GM13976 (cell line): ENCODE measurements at regions not wholly inside any gene's neighbourhood (a gene's known extent, or its start where the extent isn't known, plus 50 kb on each side); places are given as distances from the start of the nearest gene placed in this dataset.

Source experiments
- DNase-seq: peaks from one replicate; pipeline ENCODE4 v3.0.0; 2012; ENCODE audit warnings: low spot score
- CTCF ChIP-seq: IDR thresholded peaks from 2 replicates; pipeline ENCODE4 v1.5.1; 2012; ENCODE audit warnings: borderline replicate concordance, mild to moderate bottlenecking; ENCODE audit not compliant: insufficient read depth; ENCODE audit errors: extremely low read depth, missing control alignments, control extremely low read depth
- in situ Hi-C: fragments of 300-500 bp; cut with MboI; formaldehyde crosslinking; loops from one replicate; pipeline ENCODE4 v1.12.0; 2022; ENCODE audit warnings: low sequenced_read_pairs, mixed read lengths, inconsistent platforms; ENCODE audit not compliant: unreplicated experiment

GRCh38 chr7:15889507-15889906 lies 203.0 kb upstream of the MEOX2 start:
- no peak for TF ChIP-seq CTCF
- in situ Hi-C loops: no loop called here
- DNase-seq: no peak

- in situ Hi-C loops: no loop called here
- no peak for DNase-seq
- TF ChIP-seq CTCF: no peak
Measured at GRCh38 chr7:15888090-15888489, 201.6 kb upstream of the MEOX2 start.

GRCh38 chr7:15886626-15887025 lies 200.1 kb upstream of the MEOX2 start:
- in situ Hi-C loops: no loop called here
- TF ChIP-seq CTCF: no peak
- no peak for DNase-seq

GRCh38 chr7:15885678-15886077 lies 199.2 kb upstream of the MEOX2 start:
- in situ Hi-C loops: no loop called here
- no peak for DNase-seq
- TF ChIP-seq CTCF: no peak

GRCh38 chr7:15874774-15875173 lies 188.3 kb upstream of the MEOX2 start:
- in situ Hi-C loops: no loop called here
- no peak for TF ChIP-seq CTCF

GRCh38 chr7:15870347-15870746 lies 183.9 kb upstream of the MEOX2 start:
- DNase-seq: no peak
- in situ Hi-C loops: no loop called here
- TF ChIP-seq CTCF: no peak

More at GRCh38 chr7:15874774-15875173, 188.3 kb upstream of the MEOX2 start:
- no peak for DNase-seq

GRCh38 chr7:15867441-15867840 lies 181.0 kb upstream of the MEOX2 start:
- no peak for DNase-seq
- no peak for TF ChIP-seq CTCF
- in situ Hi-C loops: no loop called here
